Frontal cortex (tissue), 3 donors: ENCODE measurements at regions not wholly inside any gene's neighbourhood (a gene's known extent, or its start where the extent isn't known, plus 50 kb on each side); places are given as distances from the start of the nearest gene placed in this dataset.
"Not testable (repeated sequence)": the region's sequence is repeated elsewhere in the genome, so short reads cannot be mapped to it uniquely, and the experiment has no call there.

Experiments
- DNase-seq, 2 donors: peaks; one replicate each; pipeline ENCODE4 v3.0.0; 2012; ENCODE audit warnings: low spot score in 2 of 2
- FAIRE-seq: peaks from 2 replicates; lab custom pipeline; 2012; peaks lifted over from hg19 to GRCh38; lab: Jason Lieb, UNC
- donor health status: control.
- donor health status: control.
- donor health status: control.

- FAIRE-seq (no peak), DNase-seq (no peak)
These were observed 572.4 kb upstream of the B3GAT1 start for GRCh38 chr11:134984421-134984820.

DNA sequence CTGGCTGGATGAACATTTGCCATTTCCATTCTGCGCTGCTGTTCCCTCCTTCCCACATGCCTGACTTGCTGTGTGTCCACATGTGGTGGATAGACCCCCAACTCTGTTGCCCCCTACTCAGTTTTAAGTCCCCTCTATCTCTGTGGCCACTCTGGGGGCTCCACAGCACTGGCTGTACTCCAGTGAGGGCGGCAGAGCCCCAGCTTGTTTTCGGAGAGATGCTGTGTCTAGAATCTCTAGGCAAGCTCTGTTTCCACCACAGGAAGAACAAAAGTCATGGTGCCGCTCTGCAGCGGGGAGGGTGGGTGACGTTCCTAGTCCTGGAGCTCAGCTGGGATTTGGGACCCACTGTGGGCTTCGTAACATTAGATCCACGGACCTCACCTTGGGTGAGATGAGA, 570.4 kb upstream of the B3GAT1 start:
- FAIRE-seq, DNase-seq: not testable (repeated sequence)

- DNase-seq, result no peak
These were observed 569.8 kb upstream of the B3GAT1 start for GRCh38 chr11:134981835-134982234.

DNA sequence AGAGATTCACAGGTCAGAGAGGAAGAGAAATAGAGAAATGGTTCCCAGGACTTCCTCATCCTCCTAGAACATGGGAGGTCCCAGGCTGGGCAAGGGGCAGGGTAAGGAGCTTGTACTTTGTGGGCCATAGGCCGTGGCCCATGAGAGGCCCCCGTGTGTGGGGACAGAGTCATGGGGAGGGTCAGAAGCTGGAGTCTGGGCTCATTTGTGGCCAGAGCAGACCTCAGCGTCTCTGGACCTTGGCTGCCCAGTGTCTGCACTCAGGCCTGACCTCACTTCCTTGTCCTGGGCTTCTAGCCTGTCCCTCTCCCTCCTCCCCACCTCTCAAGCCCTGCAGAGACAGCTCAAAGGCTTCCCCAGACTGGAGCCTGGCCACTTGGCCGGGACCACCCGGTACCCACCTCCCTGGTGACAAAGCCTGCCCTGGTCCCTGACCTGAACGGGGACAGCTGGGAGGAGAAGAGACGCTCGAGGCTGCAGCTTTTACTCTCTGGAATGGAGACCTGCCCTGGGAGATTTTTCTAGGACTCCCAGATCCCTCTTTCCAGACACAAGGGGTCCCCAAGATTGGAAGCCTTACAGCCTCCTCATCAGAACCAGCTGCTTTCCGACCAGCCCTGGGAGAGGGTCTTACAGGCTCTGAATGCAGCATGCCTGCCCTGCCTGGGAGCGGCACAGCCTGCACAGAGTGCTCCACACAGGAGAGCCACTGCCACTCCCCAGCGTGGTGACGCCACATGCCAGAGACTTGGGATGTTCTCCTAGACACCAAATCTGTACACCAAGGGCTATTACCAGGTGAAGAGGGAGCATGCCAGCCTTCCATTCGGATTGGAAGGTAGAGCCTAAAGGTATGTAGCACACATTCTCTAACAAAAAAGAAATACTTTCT, 569.0 kb upstream of the B3GAT1 start:
- FAIRE-seq, result no peak
- no peak for DNase-seq

More at GRCh38 chr11:134981835-134982234, 569.8 kb upstream of the B3GAT1 start:
- no peak for FAIRE-seq

GRCh38 chr11:134979089-134979457, 567.0 kb upstream of the B3GAT1 start:
- not testable (repeated sequence) for DNase-seq, FAIRE-seq

- DNase-seq (no peak), FAIRE-seq (no peak)
These were observed 566.5 kb upstream of the B3GAT1 start for GRCh38 chr11:134978388-134979088.

DNA sequence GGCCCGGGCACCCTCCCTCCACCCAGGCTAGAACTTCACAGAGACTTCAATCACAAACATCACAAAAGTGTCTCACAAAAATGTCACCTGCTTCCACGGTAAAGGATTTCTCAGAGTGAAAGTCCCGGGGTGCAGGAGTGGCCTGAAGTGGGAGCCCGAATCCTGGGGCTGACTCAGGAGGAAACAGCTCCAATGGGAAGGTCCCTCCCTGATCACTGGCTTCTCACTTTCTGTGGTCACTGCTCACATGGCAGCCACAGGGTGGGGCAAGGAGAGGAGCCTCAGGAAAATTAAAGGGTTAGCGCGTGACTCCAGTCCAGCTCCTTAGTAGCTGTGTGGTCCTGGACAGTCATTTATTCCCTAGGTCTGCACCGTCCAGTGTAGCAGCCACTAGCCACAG, 564.5 kb upstream of the B3GAT1 start:
- no peak for FAIRE-seq
- DNase-seq, result no peak

- DNase-seq, result no peak
- no peak for FAIRE-seq
These were observed 563.9 kb upstream of the B3GAT1 start for GRCh38 chr11:134975866-134976376.

GRCh38 chr11:134973801-134974200, 561.8 kb upstream of the B3GAT1 start:
- FAIRE-seq (no peak), DNase-seq (no peak)

DNA sequence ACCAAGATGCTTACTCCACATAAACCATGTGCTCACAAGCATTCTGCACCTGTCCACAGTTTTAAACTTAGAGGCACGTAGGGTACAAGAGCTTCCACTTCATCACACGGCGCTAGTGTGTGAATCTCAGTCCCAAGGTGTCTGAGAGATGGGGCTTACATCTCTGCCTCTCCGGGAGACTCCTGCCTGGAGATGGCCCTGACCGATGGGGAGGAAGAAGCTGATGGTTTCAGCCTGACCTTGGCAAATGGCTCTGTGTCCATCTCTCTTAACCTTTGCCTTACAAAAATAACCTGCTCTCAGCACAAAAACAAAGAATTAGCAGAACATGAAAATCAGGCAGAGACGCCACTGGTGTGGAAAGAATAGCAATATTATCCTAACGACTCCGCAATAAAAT, 559.3 kb upstream of the B3GAT1 start:
- DNase-seq, result no peak
- no peak for FAIRE-seq

DNA sequence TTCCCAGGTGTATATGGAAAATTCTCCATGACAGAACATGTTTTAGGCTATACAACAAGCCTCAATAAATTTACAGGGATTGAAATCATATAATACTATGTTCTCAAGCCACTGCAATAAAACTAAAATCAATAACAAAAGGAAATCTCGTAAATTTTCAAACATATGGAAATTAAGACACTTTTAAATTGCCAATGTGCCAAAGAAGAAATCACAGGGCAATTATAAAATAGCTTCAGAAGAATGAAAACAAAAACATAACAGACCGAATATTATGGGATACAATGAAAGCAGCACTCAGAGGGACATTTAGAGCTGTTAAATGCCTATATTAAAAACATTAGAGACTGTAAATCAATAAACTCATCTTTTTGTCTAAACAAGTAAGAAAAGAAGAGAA, 555.7 kb upstream of the B3GAT1 start:
- DNase-seq, result no peak
- no peak for FAIRE-seq

- not testable (repeated sequence) for DNase-seq, FAIRE-seq
These were observed 549.3 kb upstream of the B3GAT1 start for GRCh38 chr11:134961386-134961785.

- DNase-seq (no peak), FAIRE-seq (no peak)
These were observed 546.8 kb upstream of the B3GAT1 start for GRCh38 chr11:134958870-134959269.

- FAIRE-seq, result no peak
- DNase-seq, result no peak
These were observed 546.2 kb upstream of the B3GAT1 start for GRCh38 chr11:134958336-134958640.

- FAIRE-seq, result no peak
- DNase-seq, result no peak
These were observed 545.7 kb upstream of the B3GAT1 start for GRCh38 chr11:134957540-134958335.

DNA sequence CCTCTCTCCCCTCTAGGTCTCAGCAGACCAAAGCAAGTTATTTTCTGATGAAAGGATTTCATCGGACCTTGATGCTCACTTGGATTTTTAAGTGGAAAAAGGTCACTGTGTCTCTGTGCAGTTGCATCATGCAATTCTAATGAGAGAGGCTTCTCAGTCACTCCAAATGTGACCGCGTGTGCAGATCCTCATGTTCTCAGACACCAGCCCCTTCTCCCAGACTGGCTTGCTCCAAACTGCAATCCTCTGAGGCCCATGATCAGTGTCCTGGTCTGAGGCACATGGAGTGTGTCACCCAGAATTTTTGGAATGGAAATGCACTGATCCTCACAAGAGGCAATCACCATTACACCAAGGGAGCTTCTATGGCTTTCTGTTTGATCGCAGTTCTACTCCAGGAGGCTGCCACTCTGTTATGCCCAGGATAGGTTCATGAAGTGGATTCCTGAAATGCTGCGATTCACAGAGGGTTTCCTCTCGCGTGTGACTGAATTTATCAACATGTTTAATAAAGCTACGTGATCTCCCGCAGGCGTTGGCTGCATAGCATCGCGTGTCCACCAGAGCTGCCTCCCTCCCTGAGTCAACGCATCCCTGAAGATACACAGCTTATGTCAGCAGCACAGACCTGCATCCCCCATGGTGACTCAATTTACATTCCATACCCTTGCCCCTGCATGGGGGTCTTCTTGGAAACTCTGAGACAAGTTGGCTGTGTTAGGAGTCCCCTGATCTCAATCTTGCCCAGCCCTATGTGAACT, 544.6 kb upstream of the B3GAT1 start:
- DNase-seq (no peak), FAIRE-seq (no peak)

GRCh38 chr11:134955970-134956369, 543.9 kb upstream of the B3GAT1 start:
- DNase-seq, FAIRE-seq: not testable (repeated sequence)

DNA sequence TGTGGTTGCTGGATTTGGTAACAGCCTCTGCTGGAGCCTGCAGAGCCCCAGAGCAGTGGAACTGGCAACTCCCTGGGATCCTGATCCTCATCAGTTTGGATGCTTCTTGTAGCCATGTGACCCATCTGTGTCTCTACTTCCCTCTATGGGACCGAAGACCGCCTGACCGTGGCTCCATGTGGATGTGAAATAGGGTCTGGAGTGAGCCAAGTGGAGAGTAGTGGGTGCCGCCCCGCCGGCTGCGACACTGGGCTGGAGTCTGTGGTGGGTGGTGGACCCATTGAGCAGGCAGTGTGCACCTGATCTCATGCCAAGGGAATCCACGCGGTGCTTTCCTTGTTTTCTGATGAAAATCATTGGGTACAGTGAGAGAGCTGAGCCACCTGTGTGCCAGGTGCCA, 543.2 kb upstream of the B3GAT1 start:
- FAIRE-seq, result no peak

DNA sequence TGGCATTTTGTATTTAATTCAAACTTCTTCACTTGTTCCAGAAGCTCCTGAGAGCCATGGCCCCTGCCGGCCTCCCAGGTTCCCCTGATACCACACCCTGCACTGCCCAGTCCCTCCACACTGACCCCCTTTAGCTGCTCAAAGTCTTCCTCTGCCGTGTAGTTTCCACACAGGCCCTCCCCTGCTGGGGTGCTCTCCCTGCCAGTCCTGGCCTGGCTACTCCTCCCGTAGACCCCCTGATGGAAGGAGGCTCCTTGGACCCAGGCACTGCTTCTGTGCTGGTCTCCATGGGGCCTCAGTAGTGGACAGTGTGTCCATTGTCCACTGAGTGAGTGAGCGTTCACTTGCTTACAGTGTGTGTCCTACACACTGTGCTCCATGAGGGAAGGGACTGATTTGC, 542.4 kb upstream of the B3GAT1 start:
- DNase-seq, FAIRE-seq: not testable (repeated sequence)

More for the DNA sequence above, 543.2 kb upstream of the B3GAT1 start:
- no peak for DNase-seq
